Skeletal muscle satellite cell (primary cell): ENCODE measurements at regions not wholly inside any gene's neighbourhood (a gene's known extent, or its start where the extent isn't known, plus 50 kb on each side); places are given as distances from the start of the nearest gene placed in this dataset.

Experiments
- H3K27me3 ChIP-seq: 2 replicates; pipeline ENCODE4 v1.7.0; 2013; ENCODE audit warnings: low read length; ENCODE audit not compliant: control insufficient read depth, insufficient read depth
- H3K36me3 ChIP-seq: 2 replicates; pipeline ENCODE4 v1.7.0; 2013; ENCODE audit warnings: mild to moderate bottlenecking, control low read depth, low read length; ENCODE audit not compliant: insufficient read depth
- H3K4me1 ChIP-seq: 2 replicates; pipeline ENCODE4 v1.7.0; 2013; ENCODE audit warnings: low read length; ENCODE audit not compliant: control insufficient read depth, insufficient read depth
- H3K4me2 ChIP-seq: 2 replicates; pipeline ENCODE4 v1.7.0; 2013; ENCODE audit warnings: mild to moderate bottlenecking, low read length
- H3K4me3 ChIP-seq: 2 replicates; pipeline ENCODE4 v1.7.0; 2013; ENCODE audit warnings: low read length
- H3K9ac ChIP-seq: 2 replicates; pipeline ENCODE4 v1.7.0; 2013; ENCODE audit warnings: mild to moderate bottlenecking, low read depth, low read length, moderate library complexity
- H3K9me3 ChIP-seq: replicated peaks from 2 replicates; pipeline ENCODE4 v1.7.0; 2013; ENCODE audit warnings: mild to moderate bottlenecking, control low read depth, low read length

- Histone ChIP-seq H3K27me3 (no peaks in the 10 kb centered on the region), H3K4me1 (no peaks in the 10 kb centered on the region), H3K4me2 (no peak overlapping the region), H3K36me3 (no peaks in the 10 kb centered on the region), H3K4me3 (no peak overlapping the region), H3K9me3 (no peaks in the 10 kb centered on the region), H3K9ac (no peak overlapping the region)
These were observed 61.5 kb upstream of the DMAC1 start for GRCh38 chr9:7861086-7861485.

DNA sequence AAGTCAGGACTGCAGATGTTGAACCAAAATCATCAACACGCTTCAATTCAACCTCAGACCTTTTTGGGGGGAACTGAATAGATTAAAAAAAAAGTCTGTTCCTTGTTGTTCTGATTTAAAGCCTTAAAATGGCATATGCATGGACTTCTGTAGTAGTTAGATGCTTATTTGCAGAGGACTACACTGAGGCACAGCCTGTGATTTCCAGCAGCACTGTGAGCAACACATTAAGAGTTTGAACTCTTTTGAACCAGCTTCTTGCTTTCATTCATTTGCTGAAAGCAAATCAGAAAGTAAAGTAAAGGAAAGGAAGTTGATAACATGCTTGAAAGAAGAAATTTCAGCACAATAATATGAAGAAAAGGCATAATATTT lies 60.7 kb upstream of the DMAC1 start:
- H3K27me3 ChIP-seq: no peaks in the 10 kb centered on the region
- H3K9me3 ChIP-seq: no peaks in the 10 kb centered on the region
- H3K4me1 ChIP-seq: no peaks in the 10 kb centered on the region
- no peak overlapping the region for H3K4me2 ChIP-seq
- no peak overlapping the region for H3K4me3 ChIP-seq
- no peak overlapping the region for H3K9ac ChIP-seq
- no peaks in the 10 kb centered on the region for H3K36me3 ChIP-seq

DNA sequence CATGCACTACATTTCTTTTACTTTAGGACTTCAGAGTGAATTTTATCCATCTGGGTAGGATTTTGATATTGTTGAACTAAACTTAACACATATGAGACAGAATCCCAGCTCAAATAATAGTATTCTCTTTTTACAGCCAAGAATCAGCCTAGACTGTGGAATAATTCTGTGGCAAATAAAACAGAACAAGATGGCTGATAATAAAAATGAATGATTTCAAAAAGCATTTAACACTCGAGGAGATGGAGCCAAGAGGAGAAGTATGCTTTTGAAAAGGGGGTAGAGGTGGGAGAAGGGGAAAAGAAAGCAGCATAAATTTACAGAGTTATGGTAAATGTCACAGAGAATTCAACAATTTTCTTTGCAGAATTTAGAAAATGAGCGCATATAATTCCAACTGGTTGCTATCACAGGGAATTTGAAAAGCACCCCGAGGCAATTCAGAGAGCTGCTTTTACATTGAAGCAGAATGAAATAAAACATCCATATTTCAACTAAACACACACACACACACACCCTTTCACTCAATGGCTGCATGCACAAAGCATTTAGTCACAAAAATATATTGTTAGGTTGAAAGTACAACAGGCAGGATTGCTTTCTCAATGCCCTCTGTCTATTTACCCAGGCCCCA lies 60.2 kb upstream of the DMAC1 start:
- no peak overlapping the region for H3K4me3 ChIP-seq
- no peaks in the 10 kb centered on the region for H3K27me3 ChIP-seq
- no peaks in the 10 kb centered on the region for H3K36me3 ChIP-seq
- no peak overlapping the region for H3K4me2 ChIP-seq
- no peaks in the 10 kb centered on the region for H3K4me1 ChIP-seq
- no peaks in the 10 kb centered on the region for H3K9me3 ChIP-seq
- H3K9ac ChIP-seq: no peak overlapping the region

DNA sequence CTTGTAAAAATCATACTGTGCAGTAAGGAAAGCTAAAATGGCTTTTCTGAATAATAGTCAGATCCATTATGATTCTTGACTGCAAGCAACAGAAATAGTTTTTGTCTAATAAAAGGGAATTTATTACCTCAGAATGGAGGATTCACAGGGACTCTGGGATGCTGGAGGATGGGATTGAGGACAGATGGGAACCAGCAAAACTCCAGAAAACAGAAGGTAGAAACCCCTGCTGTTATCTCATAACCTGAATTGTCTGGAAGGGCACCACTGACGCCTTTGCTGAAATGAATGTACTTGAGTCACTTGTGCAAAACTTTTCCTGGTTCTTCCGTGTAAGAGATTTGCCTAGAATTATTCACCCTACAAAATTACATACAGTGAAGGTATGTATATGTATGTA lies 58.6 kb upstream of the DMAC1 start:
- Histone ChIP-seq H3K4me2 (no peak overlapping the region), H3K4me1 (no peaks in the 10 kb centered on the region), H3K9me3 (no peaks in the 10 kb centered on the region), H3K9ac (no peak overlapping the region), H3K4me3 (no peak overlapping the region), H3K27me3 (no peaks in the 10 kb centered on the region), H3K36me3 (no peaks in the 10 kb centered on the region)

GRCh38 chr9:7854763-7855162 lies 55.2 kb upstream of the DMAC1 start:
- no peak overlapping the region for H3K4me3 ChIP-seq
- H3K27me3 ChIP-seq: no peaks in the 10 kb centered on the region
- H3K9me3 ChIP-seq: no peaks in the 10 kb centered on the region
- no peaks in the 10 kb centered on the region for H3K4me1 ChIP-seq
- no peak overlapping the region for H3K4me2 ChIP-seq
- H3K36me3 ChIP-seq: no peaks in the 10 kb centered on the region
- no peak overlapping the region for H3K9ac ChIP-seq
